IMR-90 (cell line): ENCODE measurements at regions not wholly inside any gene's neighbourhood (a gene's known extent, or its start where the extent isn't known, plus 50 kb on each side); places are given as distances from the start of the nearest gene placed in this dataset.

Source experiments
- ATAC-seq: fragments of 200-7000 bp; cut with Tn5 transposase; 2 replicates; pipeline ENCODE4 v1.9.1; 2020; ENCODE audit warnings: low read depth, mild to moderate bottlenecking, moderate library complexity
- BruUV-seq: library from RNA; stranded (reverse); fragments of 400-500 nt; replicated peaks from 2 replicates; lab custom pipeline; 2021; lab: Mats Ljungman, UMichigan
- CTCF ChIA-PET: fragments of 300-600 bp; formaldehyde crosslinking; extraction: SDS; loops from one replicate; lab custom pipeline; 2021; ENCODE audit warnings: antibody characterized with exemption; lab: Yijun Ruan, JAX
- POLR2A ChIA-PET: fragments of 300-600 bp; sonication (Branson Sonifier 250); formaldehyde crosslinking; loops from one replicate; lab custom pipeline; 2022; ENCODE audit warnings: antibody characterized with exemption; ENCODE audit not compliant: unreplicated experiment; lab: Charles Lee
- DNase-seq: peaks from one replicate; pipeline ENCODE4 v3.0.0; 2013
- H2AFZ ChIP-seq: replicated peaks from 2 replicates; pipeline ENCODE3; 2013; ENCODE audit warnings: low read length, mild to moderate bottlenecking; ENCODE audit not compliant: poor library complexity
- H2AK5ac ChIP-seq: 2 replicates; pipeline ENCODE4 v1.6.1; 2013; ENCODE audit warnings: low read depth, low read length, inconsistent platforms
- H2AK9ac ChIP-seq: replicated peaks from 2 replicates; pipeline ENCODE3; 2013; ENCODE audit warnings: mild to moderate bottlenecking, low read depth, low read length, moderate library complexity; ENCODE audit not compliant: poor library complexity
- H2BK120ac ChIP-seq: 2 replicates; pipeline ENCODE4 v1.6.1; 2013; ENCODE audit warnings: low read depth, low read length, inconsistent platforms
- H2BK15ac ChIP-seq: 3 replicates; pipeline ENCODE4 v1.6.1; 2013; ENCODE audit warnings: low read depth, low read length, inconsistent platforms
- H2BK20ac ChIP-seq: 2 replicates; pipeline ENCODE4 v1.6.1; 2013; ENCODE audit warnings: low read depth, mild to moderate bottlenecking, inconsistent platforms, low read length, moderate library complexity
- H2BK5ac ChIP-seq: 2 replicates; pipeline ENCODE4 v1.6.1; 2013; ENCODE audit warnings: mild to moderate bottlenecking, low read depth, low read length, inconsistent platforms; ENCODE audit not compliant: poor library complexity, severe bottlenecking
- H3K14ac ChIP-seq: replicated peaks from 2 replicates; pipeline ENCODE4 v1.6.1; 2013; ENCODE audit warnings: low read depth, low read length, inconsistent platforms
- H3K18ac ChIP-seq: 2 replicates; pipeline ENCODE4 v1.6.1; 2013; ENCODE audit warnings: low read depth, low read length, control low read depth
- H3K23ac ChIP-seq: 2 replicates; pipeline ENCODE4 v1.6.1; 2013; ENCODE audit warnings: low read depth, low read length, inconsistent platforms
- H3K27ac ChIP-seq: 2 replicates; pipeline ENCODE4 v1.5.1; 2013; ENCODE audit warnings: mild to moderate bottlenecking, control low read depth, low read length; ENCODE audit not compliant: insufficient read depth
- H3K27me3 ChIP-seq: 2 replicates; pipeline ENCODE4 v1.6.1; 2013; ENCODE audit warnings: low read length; ENCODE audit not compliant: control insufficient read depth, insufficient read depth
- H3K36me3 ChIP-seq: 2 replicates; pipeline ENCODE4 v1.6.1; 2013; ENCODE audit warnings: low read length, mixed read lengths; ENCODE audit not compliant: control insufficient read depth, insufficient read depth
- H3K4ac ChIP-seq: 2 replicates; pipeline ENCODE4 v1.6.1; 2013; ENCODE audit warnings: low read depth, low read length, inconsistent platforms
- H3K4me1 ChIP-seq: 2 replicates; pipeline ENCODE4 v1.6.1; 2013; ENCODE audit warnings: low read length, mixed read lengths; ENCODE audit not compliant: control insufficient read depth, insufficient read depth
- H3K4me2 ChIP-seq: 2 replicates; pipeline ENCODE4 v1.6.1; 2013; ENCODE audit warnings: low read depth, mild to moderate bottlenecking, control low read depth, low read length, moderate library complexity
- H3K4me3 ChIP-seq: 2 replicates; pipeline ENCODE4 v1.5.1; 2013; ENCODE audit warnings: low read depth, mild to moderate bottlenecking, control low read depth, low read length, moderate library complexity; ENCODE audit not compliant: insufficient read depth
- H3K56ac ChIP-seq: 2 replicates; pipeline ENCODE4 v1.6.1; 2013; ENCODE audit warnings: low read length, inconsistent platforms; ENCODE audit not compliant: insufficient read depth; ENCODE audit errors: extremely low read depth
- H3K79me1 ChIP-seq, 2 experiments: 2 replicates each; pipeline ENCODE4 v1.6.1; 2013; ENCODE audit warnings: low read length in 2 of 2, inconsistent platforms in 1 of 2, low read depth in 1 of 2
- H3K9ac ChIP-seq: 2 replicates; pipeline ENCODE4 v1.6.1; 2013; ENCODE audit warnings: low read depth, low read length, control low read depth
- H3K9me1 ChIP-seq: 2 replicates; pipeline ENCODE4 v1.6.1; 2013; ENCODE audit warnings: low read length, inconsistent platforms; ENCODE audit not compliant: insufficient read depth
- H3K9me3 ChIP-seq: 2 replicates; pipeline ENCODE4 v1.6.1; 2013; ENCODE audit warnings: low read length; ENCODE audit not compliant: control insufficient read depth, insufficient read depth
- H4K20me1 ChIP-seq: 2 replicates; pipeline ENCODE4 v1.6.1; 2013; ENCODE audit warnings: low read length, inconsistent platforms; ENCODE audit not compliant: insufficient read depth
- H4K5ac ChIP-seq: 2 replicates; pipeline ENCODE4 v1.6.1; 2013; ENCODE audit warnings: mild to moderate bottlenecking, low read depth, low read length, control low read depth
- H4K8ac ChIP-seq, 2 experiments: 2 replicates each; pipeline ENCODE4 v1.6.1; 2013; ENCODE audit warnings: low read depth in 2 of 2, low read length in 2 of 2, control low read depth in 1 of 2, inconsistent platforms in 1 of 2
- H4K91ac ChIP-seq: 2 replicates; pipeline ENCODE4 v1.6.1; 2013; ENCODE audit warnings: low read depth, low read length, inconsistent platforms; ENCODE audit not compliant: insufficient read depth
- CEBPB ChIP-seq: IDR thresholded peaks from 2 replicates; pipeline ENCODE4 v1.6.1; 2012; ENCODE audit warnings: low read depth, low read length, improper control_type of control experiment
- CHD1 ChIP-seq: IDR thresholded peaks from 2 replicates; pipeline ENCODE4 v1.6.1; 2012; ENCODE audit warnings: low read depth, low read length, improper control_type of control experiment
- FOS ChIP-seq: fragments of 150-350 bp; IDR thresholded peaks from 2 replicates; pipeline ENCODE4 v1.6.1; 2016; ENCODE audit warnings: low read depth, low read length
- MAZ ChIP-seq: IDR thresholded peaks from 2 replicates; pipeline ENCODE4 v1.6.1; 2012; ENCODE audit warnings: low read depth, mild to moderate bottlenecking, low read length, improper control_type of control experiment, moderate library complexity, borderline replicate concordance
- POLR2A ChIP-seq: IDR thresholded peaks from 2 replicates; pipeline ENCODE4 v1.6.1; 2012; ENCODE audit warnings: mild to moderate bottlenecking, low read depth, low read length
- RAD21 ChIP-seq: IDR thresholded peaks from 2 replicates; pipeline ENCODE4 v1.6.1; 2012; ENCODE audit warnings: low read length, improper control_type of control experiment
- RCOR1 ChIP-seq: IDR thresholded peaks from 2 replicates; pipeline ENCODE4 v1.6.1; 2012; ENCODE audit warnings: mild to moderate bottlenecking, low read length, improper control_type of control experiment; ENCODE audit not compliant: insufficient replicate concordance
- SMC3 ChIP-seq: fragments of 150-350 bp; IDR thresholded peaks from 2 replicates; pipeline ENCODE4 v1.6.1; 2016; ENCODE audit warnings: low read depth, mild to moderate bottlenecking, antibody characterized with exemption, low read length, moderate library complexity
- WGBS, 2 experiments: methylation state at CpG; one replicate each; pipeline versions ENCODE4 v1.1.5 to v1.1.7; 2013; ENCODE audit warnings: missing lambda C conversion rate in 2 of 2; ENCODE audit not compliant: insufficient read length in 1 of 2; ENCODE audit errors: extremely low coverage in 2 of 2; 5-methylcytosine and 5-hydroxymethylcytosine counted together
- dilution Hi-C: fragments of 300-500 bp; cut with HindIII; formaldehyde crosslinking; loops from one replicate; pipeline ENCODE4 v1.14.3; 2018; ENCODE audit warnings: low sequenced_read_pairs; ENCODE audit not compliant: unreplicated experiment
- in situ Hi-C: fragments of 300-500 bp; cut with MboI; formaldehyde crosslinking; loops from 3 replicates; pipeline ENCODE4 v1.14.3; 2019; ENCODE audit warnings: low sequenced_read_pairs, inconsistent platforms, mixed read lengths
- intact Hi-C: fragments of 100-400 bp; cut with micrococcal nuclease; formaldehyde crosslinking; loops from 2 replicates; pipeline ENCODE4 v1.10.0; 2022
- TF ChIP-seq, protein P1 (sequence below): fragments of 150-350 bp; IDR thresholded peaks from 2 replicates; pipeline ENCODE4 v1.6.1; 2017; ENCODE audit warnings: mild to moderate bottlenecking, antibody characterized with exemption, low read length, low read depth
- TF ChIP-seq, protein P2 (sequence below): conservative IDR thresholded peaks from 2 replicates; pipeline ENCODE4 v1.5.1; 2012; ENCODE audit warnings: mild to moderate bottlenecking, low read depth, low read length, improper control_type of control experiment
- TF ChIP-seq, protein P3 (sequence below): fragments of 150-350 bp; IDR thresholded peaks from 2 replicates; pipeline ENCODE4 v1.6.1; 2016; ENCODE audit warnings: low read depth, mild to moderate bottlenecking, low read length, moderate library complexity, borderline replicate concordance

DNA sequence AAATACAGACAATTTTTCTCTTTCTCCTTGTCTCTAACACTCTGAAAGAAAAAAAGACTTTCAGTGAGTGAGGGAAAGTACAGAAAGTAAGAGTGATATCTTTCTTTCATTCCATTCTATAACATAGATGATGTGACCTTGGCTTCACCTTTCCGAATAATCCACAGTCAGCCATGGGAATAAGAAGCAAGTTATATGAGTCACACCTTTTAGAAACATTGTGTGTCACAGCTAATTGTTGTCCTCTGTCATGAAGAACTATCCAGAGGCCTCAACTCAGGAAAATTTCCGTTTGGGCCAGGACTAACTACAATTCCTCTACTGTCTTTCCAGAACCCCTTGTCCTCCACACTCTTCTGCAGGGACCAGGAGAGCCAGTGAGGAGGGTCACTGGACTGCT lies 209.7 kb upstream of the FAR2 start:
- no peak overlapping the region for H3K4me3 ChIP-seq
- no peak overlapping the region; the same call in 1 of the 2 replicates for H4K91ac ChIP-seq
- POLR2A ChIA-PET: no interaction called here
- H3K14ac ChIP-seq: 0 out of 2 replicates have a peak overlapping the region, but pooled peaks have one; percentile 47
- WGBS, 2 experiments: no CpG with 5 or more reads among the region's 2 CpGs
- H2BK120ac ChIP-seq: peak overlapping the region; percentile 37
- H3K9me1 ChIP-seq: no peaks in the 10 kb centered on the region
- peak overlapping the region; percentile 38 for H2BK5ac ChIP-seq
- dilution Hi-C loops (no loop called here), in situ Hi-C loops (no loop called here), intact Hi-C loops (no loop called here)
- H3K4me2 ChIP-seq: no peak overlapping the region
- H2BK15ac ChIP-seq: peak overlapping the region; percentile 26; the same call in 2 of the 3 replicates
- H2AK5ac ChIP-seq: no peak overlapping the region
- H3K27ac ChIP-seq: no peak overlapping the region
- no peak overlapping the region for H3K56ac ChIP-seq
- no peaks in the 10 kb centered on the region for H4K20me1 ChIP-seq
- H3K36me3 ChIP-seq: no peaks in the 10 kb centered on the region
- no TSS peak for BruUV-seq
- H4K8ac ChIP-seq: no peak overlapping the region
- ATAC-seq (no peak), DNase-seq (peak; percentile 19)
- no peak for TF ChIP-seq FOS
- TF ChIP-seq, protein P1, sequence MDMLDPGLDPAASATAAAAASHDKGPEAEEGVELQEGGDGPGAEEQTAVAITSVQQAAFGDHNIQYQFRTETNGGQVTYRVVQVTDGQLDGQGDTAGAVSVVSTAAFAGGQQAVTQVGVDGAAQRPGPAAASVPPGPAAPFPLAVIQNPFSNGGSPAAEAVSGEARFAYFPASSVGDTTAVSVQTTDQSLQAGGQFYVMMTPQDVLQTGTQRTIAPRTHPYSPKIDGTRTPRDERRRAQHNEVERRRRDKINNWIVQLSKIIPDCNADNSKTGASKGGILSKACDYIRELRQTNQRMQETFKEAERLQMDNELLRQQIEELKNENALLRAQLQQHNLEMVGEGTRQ: no peak
- no peak for TF ChIP-seq SMC3
- TF ChIP-seq, protein P2, sequence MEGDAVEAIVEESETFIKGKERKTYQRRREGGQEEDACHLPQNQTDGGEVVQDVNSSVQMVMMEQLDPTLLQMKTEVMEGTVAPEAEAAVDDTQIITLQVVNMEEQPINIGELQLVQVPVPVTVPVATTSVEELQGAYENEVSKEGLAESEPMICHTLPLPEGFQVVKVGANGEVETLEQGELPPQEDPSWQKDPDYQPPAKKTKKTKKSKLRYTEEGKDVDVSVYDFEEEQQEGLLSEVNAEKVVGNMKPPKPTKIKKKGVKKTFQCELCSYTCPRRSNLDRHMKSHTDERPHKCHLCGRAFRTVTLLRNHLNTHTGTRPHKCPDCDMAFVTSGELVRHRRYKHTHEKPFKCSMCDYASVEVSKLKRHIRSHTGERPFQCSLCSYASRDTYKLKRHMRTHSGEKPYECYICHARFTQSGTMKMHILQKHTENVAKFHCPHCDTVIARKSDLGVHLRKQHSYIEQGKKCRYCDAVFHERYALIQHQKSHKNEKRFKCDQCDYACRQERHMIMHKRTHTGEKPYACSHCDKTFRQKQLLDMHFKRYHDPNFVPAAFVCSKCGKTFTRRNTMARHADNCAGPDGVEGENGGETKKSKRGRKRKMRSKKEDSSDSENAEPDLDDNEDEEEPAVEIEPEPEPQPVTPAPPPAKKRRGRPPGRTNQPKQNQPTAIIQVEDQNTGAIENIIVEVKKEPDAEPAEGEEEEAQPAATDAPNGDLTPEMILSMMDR: no peak
- no peak for TF ChIP-seq CEBPB
- TF ChIP-seq POLR2A: no peak
- no peak for TF ChIP-seq CHD1
- TF ChIP-seq, protein P3, sequence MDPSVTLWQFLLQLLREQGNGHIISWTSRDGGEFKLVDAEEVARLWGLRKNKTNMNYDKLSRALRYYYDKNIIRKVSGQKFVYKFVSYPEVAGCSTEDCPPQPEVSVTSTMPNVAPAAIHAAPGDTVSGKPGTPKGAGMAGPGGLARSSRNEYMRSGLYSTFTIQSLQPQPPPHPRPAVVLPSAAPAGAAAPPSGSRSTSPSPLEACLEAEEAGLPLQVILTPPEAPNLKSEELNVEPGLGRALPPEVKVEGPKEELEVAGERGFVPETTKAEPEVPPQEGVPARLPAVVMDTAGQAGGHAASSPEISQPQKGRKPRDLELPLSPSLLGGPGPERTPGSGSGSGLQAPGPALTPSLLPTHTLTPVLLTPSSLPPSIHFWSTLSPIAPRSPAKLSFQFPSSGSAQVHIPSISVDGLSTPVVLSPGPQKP: no peak
- TF ChIP-seq RAD21: no peak
- TF ChIP-seq MAZ: no peak
- TF ChIP-seq RCOR1: no peak
- peaks cover 11% of the 10 kb centered on the region for H3K4me1 ChIP-seq
- H3K27me3 ChIP-seq: no peaks in the 10 kb centered on the region
- peak overlapping the region; percentile 10; the same call in 1 of the 2 replicates for H3K4ac ChIP-seq
- no peaks in the 10 kb centered on the region for H3K79me1 ChIP-seq
- H2AK9ac ChIP-seq: no peak overlapping the region
- no peak overlapping the region; the same call in 1 of the 2 replicates for H2BK20ac ChIP-seq
- no peak overlapping the region; the same call in 1 of the 2 replicates for H4K5ac ChIP-seq
- peak overlapping the region; percentile 67; the same call in 1 of the 2 replicates for H3K18ac ChIP-seq
- no peak overlapping the region for H2AFZ ChIP-seq
- H3K9me3 ChIP-seq: no peaks in the 10 kb centered on the region
- CTCF ChIA-PET: no interaction called here
- no peak overlapping the region for H3K9ac ChIP-seq
- H3K23ac ChIP-seq: peak overlapping the region; percentile 61
